Left ventricle myocardium inferior (tissue), 1 donor: ENCODE measurements at regions not wholly inside any gene's neighbourhood (a gene's known extent, or its start where the extent isn't known, plus 50 kb on each side); places are given as distances from the start of the nearest gene placed in this dataset.

Experiments
- DNase-seq: peaks from one replicate; pipeline ENCODE4 v3.0.0-alpha.2; 2020
- H3K27ac ChIP-seq: fragments of 200-600 bp; replicated peaks from 2 replicates; pipeline ENCODE4 v1.8.0; 2021
- H3K27me3 ChIP-seq: fragments of 200-600 bp; 2 replicates; pipeline ENCODE4 v1.8.0; 2021; ENCODE audit warnings: low read depth
- H3K36me3 ChIP-seq: fragments of 200-600 bp; 2 replicates; pipeline ENCODE4 v1.8.0; 2021
- H3K4me1 ChIP-seq: fragments of 200-600 bp; 2 replicates; pipeline ENCODE4 v1.8.0; 2021
- H3K4me3 ChIP-seq: fragments of 200-600 bp; 2 replicates; pipeline ENCODE4 v1.8.0; 2021; ENCODE audit warnings: mild to moderate bottlenecking, moderate library complexity
- H3K9me3 ChIP-seq: fragments of 200-600 bp; replicated peaks from 2 replicates; pipeline ENCODE4 v1.8.0; 2021
- CTCF ChIP-seq: fragments of 200-600 bp; IDR thresholded peaks from 2 replicates; pipeline ENCODE4 v1.8.0; 2021; ENCODE audit warnings: antibody characterized with exemption, mild to moderate bottlenecking, borderline replicate concordance
- intact Hi-C: fragments of 100-400 bp; cut with micrococcal nuclease; formaldehyde crosslinking; loops from one replicate; pipeline ENCODE4 v1.11.0; 2022
- donor health status: DM: no; HTN: yes; CAD: no; lungs with severe emphysema.

- no peak for DNase-seq
- Histone ChIP-seq H3K4me1 (peaks cover 84% of the 10 kb centered on the region), H3K27me3 (no peaks in the 10 kb centered on the region), H3K27ac (peak overlapping the region; percentile 34), H3K36me3 (no peaks in the 10 kb centered on the region), H3K9me3 (no peaks in the 10 kb centered on the region), H3K4me3 (no peak overlapping the region)
- no peak for TF ChIP-seq CTCF
- intact Hi-C loops = loop anchor here (10.0 kb wide), 2 partner anchors 61 to 79 kb away; no protein-coding TSS in a partner anchor
Observed at GRCh38 chr6:56766139-56766805, 123.6 kb upstream of the DST start.

- intact Hi-C loops = loop anchor here (10.0 kb wide), 2 partner anchors 61 to 79 kb away; no protein-coding TSS in a partner anchor
- Histone ChIP-seq H3K27me3 (no peaks in the 10 kb centered on the region), H3K4me3 (no peak overlapping the region), H3K36me3 (no peaks in the 10 kb centered on the region), H3K27ac (peak overlapping the region; percentile 34), H3K4me1 (peaks cover 76% of the 10 kb centered on the region), H3K9me3 (no peaks in the 10 kb centered on the region)
- no peak for TF ChIP-seq CTCF
- no peak for DNase-seq
Observed at GRCh38 chr6:56765494-56765893, 122.8 kb upstream of the DST start.

- peak; percentile 56 for TF ChIP-seq CTCF
Observed at GRCh38 chr6:56764081-56764566, 121.4 kb upstream of the DST start.

GRCh38 chr6:56761651-56762050, 119.0 kb upstream of the DST start:
- intact Hi-C loops = loop anchor here (10.0 kb wide), 2 partner anchors 57 to 83 kb away; no protein-coding TSS in a partner anchor
- H3K9me3 ChIP-seq = no peaks in the 10 kb centered on the region
- no peak for DNase-seq
- no peaks in the 10 kb centered on the region for H3K36me3 ChIP-seq
- no peak overlapping the region for H3K4me3 ChIP-seq
- no peak overlapping the region for H3K27ac ChIP-seq
- TF ChIP-seq CTCF = no peak
- H3K27me3 ChIP-seq = no peaks in the 10 kb centered on the region
- H3K4me1 ChIP-seq = peaks cover 71% of the 10 kb centered on the region

More at GRCh38 chr6:56764081-56764566, 121.4 kb upstream of the DST start:
- no peaks in the 10 kb centered on the region for H3K36me3 ChIP-seq
- H3K4me1 ChIP-seq = peaks cover 71% of the 10 kb centered on the region
- intact Hi-C loops = loop anchor here (10.0 kb wide), 2 partner anchors 59 to 81 kb away; no protein-coding TSS in a partner anchor
- H3K4me3 ChIP-seq = no peak overlapping the region
- no peaks in the 10 kb centered on the region for H3K27me3 ChIP-seq
- H3K27ac ChIP-seq = peak overlapping the region; percentile 56
- no peak for DNase-seq
- no peaks in the 10 kb centered on the region for H3K9me3 ChIP-seq

GRCh38 chr6:56760842-56761241, 118.2 kb upstream of the DST start:
- TF ChIP-seq CTCF = no peak
- Histone ChIP-seq H3K27ac (no peak overlapping the region), H3K4me3 (no peak overlapping the region), H3K36me3 (no peaks in the 10 kb centered on the region), H3K4me1 (peaks cover 71% of the 10 kb centered on the region), H3K27me3 (no peaks in the 10 kb centered on the region), H3K9me3 (no peaks in the 10 kb centered on the region)
- intact Hi-C loops = loop anchor here (10.0 kb wide), 2 partner anchors 56 to 84 kb away; no protein-coding TSS in a partner anchor
- no peak for DNase-seq
